IPS-15b (cell line): ENCODE measurements at regions not wholly inside any gene's neighbourhood (a gene's known extent, or its start where the extent isn't known, plus 50 kb on each side); places are given as distances from the start of the nearest gene placed in this dataset.
"Not testable (repeated sequence)": the region's sequence is repeated elsewhere in the genome, so short reads cannot be mapped to it uniquely, and the experiment has no call there.

Experiments
- H3K27me3 ChIP-seq: one replicate; pipeline ENCODE4 v1.6.1; 2013; ENCODE audit warnings: low read length; ENCODE audit not compliant: control insufficient read depth, insufficient read depth
- H3K36me3 ChIP-seq: one replicate; pipeline ENCODE4 v1.6.1; 2013; ENCODE audit warnings: low read length; ENCODE audit not compliant: control insufficient read depth, insufficient read depth
- H3K4me1 ChIP-seq: one replicate; pipeline ENCODE4 v1.6.1; 2013; ENCODE audit warnings: mild to moderate bottlenecking, low read length; ENCODE audit not compliant: control insufficient read depth, insufficient read depth
- H3K4me3 ChIP-seq: one replicate; pipeline ENCODE4 v1.5.1; 2013; ENCODE audit warnings: low read depth, low read length
- H3K9ac ChIP-seq: one replicate; pipeline ENCODE4 v1.6.1; 2013; ENCODE audit warnings: low read depth, mild to moderate bottlenecking, low read length
- H3K9me3 ChIP-seq: one replicate; pipeline ENCODE4 v1.6.1; 2013; ENCODE audit warnings: mild to moderate bottlenecking, low read length; ENCODE audit not compliant: control insufficient read depth, insufficient read depth

- Histone ChIP-seq H3K27me3 (no peaks in the 10 kb centered on the region), H3K9me3 (no peaks in the 10 kb centered on the region), H3K36me3 (no peaks in the 10 kb centered on the region), H3K4me1 (no peaks in the 10 kb centered on the region), H3K9ac (no peak overlapping the region), H3K4me3 (no peak overlapping the region)
Measured at GRCh38 chr2:176879426-176879995, 333.1 kb upstream of the HNRNPA3 start.

GRCh38 chr2:176882045-176882444 is 330.5 kb upstream of the HNRNPA3 start:
- not testable (repeated sequence) for H3K36me3 ChIP-seq, H3K4me1 ChIP-seq, H3K9me3 ChIP-seq, H3K9ac ChIP-seq, H3K4me3 ChIP-seq, H3K27me3 ChIP-seq

GRCh38 chr2:176885001-176885643 is 327.5 kb upstream of the HNRNPA3 start:
- no peaks in the 10 kb centered on the region for H3K9me3 ChIP-seq
- H3K9ac ChIP-seq: no peak overlapping the region
- no peaks in the 10 kb centered on the region for H3K36me3 ChIP-seq
- H3K4me1 ChIP-seq: no peaks in the 10 kb centered on the region
- no peak overlapping the region for H3K4me3 ChIP-seq
- H3K27me3 ChIP-seq: no peaks in the 10 kb centered on the region

GRCh38 chr2:176885661-176886060 is 326.9 kb upstream of the HNRNPA3 start:
- Histone ChIP-seq H3K27me3 (no peaks in the 10 kb centered on the region), H3K4me1 (no peaks in the 10 kb centered on the region), H3K4me3 (no peak overlapping the region), H3K9ac (no peak overlapping the region), H3K36me3 (no peaks in the 10 kb centered on the region), H3K9me3 (no peaks in the 10 kb centered on the region)

GRCh38 chr2:176891105-176891504 is 321.5 kb upstream of the HNRNPA3 start:
- Histone ChIP-seq H3K4me1 (no peaks in the 10 kb centered on the region), H3K9ac (no peak overlapping the region), H3K9me3 (no peaks in the 10 kb centered on the region), H3K36me3 (no peaks in the 10 kb centered on the region), H3K27me3 (no peaks in the 10 kb centered on the region), H3K4me3 (no peak overlapping the region)

- no peak overlapping the region for H3K4me3 ChIP-seq
- no peaks in the 10 kb centered on the region for H3K4me1 ChIP-seq
- H3K9ac ChIP-seq: no peak overlapping the region
- no peaks in the 10 kb centered on the region for H3K27me3 ChIP-seq
- H3K36me3 ChIP-seq: no peaks in the 10 kb centered on the region
- H3K9me3 ChIP-seq: no peaks in the 10 kb centered on the region
Measured at GRCh38 chr2:176891857-176892256, 320.7 kb upstream of the HNRNPA3 start.

GRCh38 chr2:176892676-176893226 is 319.8 kb upstream of the HNRNPA3 start:
- H3K9ac ChIP-seq: no peak overlapping the region
- no peaks in the 10 kb centered on the region for H3K27me3 ChIP-seq
- no peaks in the 10 kb centered on the region for H3K9me3 ChIP-seq
- H3K36me3 ChIP-seq: no peaks in the 10 kb centered on the region
- H3K4me3 ChIP-seq: no peak overlapping the region
- no peaks in the 10 kb centered on the region for H3K4me1 ChIP-seq

- Histone ChIP-seq H3K4me3 (no peak overlapping the region), H3K36me3 (no peaks in the 10 kb centered on the region), H3K4me1 (no peaks in the 10 kb centered on the region), H3K9me3 (no peaks in the 10 kb centered on the region), H3K9ac (no peak overlapping the region), H3K27me3 (no peaks in the 10 kb centered on the region)
Measured at GRCh38 chr2:176895158-176895557, 317.4 kb upstream of the HNRNPA3 start.

GRCh38 chr2:176902454-176902853 is 310.1 kb upstream of the HNRNPA3 start:
- H3K9me3 ChIP-seq: no peaks in the 10 kb centered on the region
- no peak overlapping the region for H3K9ac ChIP-seq
- no peak overlapping the region for H3K4me3 ChIP-seq
- no peaks in the 10 kb centered on the region for H3K36me3 ChIP-seq
- H3K27me3 ChIP-seq: no peaks in the 10 kb centered on the region
- H3K4me1 ChIP-seq: no peaks in the 10 kb centered on the region

- not testable (repeated sequence) for H3K27me3 ChIP-seq, H3K36me3 ChIP-seq, H3K4me3 ChIP-seq, H3K4me1 ChIP-seq, H3K9me3 ChIP-seq, H3K9ac ChIP-seq
Measured at GRCh38 chr2:176904053-176904452, 308.5 kb upstream of the HNRNPA3 start.

- Histone ChIP-seq H3K4me3 (no peak overlapping the region), H3K4me1 (no peaks in the 10 kb centered on the region), H3K9me3 (no peaks in the 10 kb centered on the region), H3K27me3 (no peaks in the 10 kb centered on the region), H3K36me3 (no peaks in the 10 kb centered on the region), H3K9ac (no peak overlapping the region)
Measured at GRCh38 chr2:176907341-176907740, 305.3 kb upstream of the HNRNPA3 start.

GRCh38 chr2:176910828-176911227 is 301.8 kb upstream of the HNRNPA3 start:
- Histone ChIP-seq H3K36me3 (no peaks in the 10 kb centered on the region), H3K4me3 (no peak overlapping the region), H3K4me1 (no peaks in the 10 kb centered on the region), H3K9me3 (no peaks in the 10 kb centered on the region), H3K9ac (no peak overlapping the region), H3K27me3 (no peaks in the 10 kb centered on the region)
